Vagina (tissue), 2 donors: ENCODE measurements at regions not wholly inside any gene's neighbourhood (a gene's known extent, or its start where the extent isn't known, plus 50 kb on each side); places are given as distances from the start of the nearest gene placed in this dataset.

Source experiments
- POLR2AphosphoS5 ChIP-seq, 2 donors: sonication (generic); formaldehyde crosslinking; IDR thresholded peaks; one replicate each; pipeline ENCODE4 v1.9.0; 2017; ENCODE audit warnings: antibody characterized with exemption in 2 of 2, mild to moderate bottlenecking in 2 of 2, low read depth in 1 of 2; ENCODE audit not compliant: insufficient read depth in 1 of 2
- TF ChIP-seq, protein P1 (sequence below), 3 experiments: fragments of 450-650 bp in 2 of 3; fragments of 200-600 bp in 1 of 3; sonication (generic) in 1 of 3; IDR thresholded peaks; one replicate each; pipeline ENCODE4 v1.5.1; 2017 to 2019; ENCODE audit warnings: antibody characterized with exemption in 3 of 3, mild to moderate bottlenecking in 2 of 3, moderate library complexity in 2 of 3

DNA sequence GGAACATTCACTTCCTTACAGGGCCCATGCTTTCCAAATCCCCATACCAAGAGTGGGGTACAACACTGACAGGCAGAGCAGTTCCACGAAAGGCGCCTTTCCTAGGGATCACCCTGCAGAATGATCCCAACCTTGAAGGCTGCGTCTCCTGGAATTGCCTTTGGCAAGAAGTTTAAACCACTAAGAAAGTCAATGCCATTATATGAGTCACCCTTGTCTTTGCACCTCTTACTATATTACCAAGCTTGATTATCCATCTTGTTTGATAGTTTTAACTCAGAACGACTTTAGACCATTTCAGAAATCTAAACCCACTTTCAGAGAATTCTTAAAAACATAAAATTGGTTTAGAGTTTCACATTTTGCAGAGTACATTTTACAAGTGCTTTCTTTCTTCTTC lies 282.1 kb downstream of the ARHGAP12 start:
- TF ChIP-seq, protein P1, sequence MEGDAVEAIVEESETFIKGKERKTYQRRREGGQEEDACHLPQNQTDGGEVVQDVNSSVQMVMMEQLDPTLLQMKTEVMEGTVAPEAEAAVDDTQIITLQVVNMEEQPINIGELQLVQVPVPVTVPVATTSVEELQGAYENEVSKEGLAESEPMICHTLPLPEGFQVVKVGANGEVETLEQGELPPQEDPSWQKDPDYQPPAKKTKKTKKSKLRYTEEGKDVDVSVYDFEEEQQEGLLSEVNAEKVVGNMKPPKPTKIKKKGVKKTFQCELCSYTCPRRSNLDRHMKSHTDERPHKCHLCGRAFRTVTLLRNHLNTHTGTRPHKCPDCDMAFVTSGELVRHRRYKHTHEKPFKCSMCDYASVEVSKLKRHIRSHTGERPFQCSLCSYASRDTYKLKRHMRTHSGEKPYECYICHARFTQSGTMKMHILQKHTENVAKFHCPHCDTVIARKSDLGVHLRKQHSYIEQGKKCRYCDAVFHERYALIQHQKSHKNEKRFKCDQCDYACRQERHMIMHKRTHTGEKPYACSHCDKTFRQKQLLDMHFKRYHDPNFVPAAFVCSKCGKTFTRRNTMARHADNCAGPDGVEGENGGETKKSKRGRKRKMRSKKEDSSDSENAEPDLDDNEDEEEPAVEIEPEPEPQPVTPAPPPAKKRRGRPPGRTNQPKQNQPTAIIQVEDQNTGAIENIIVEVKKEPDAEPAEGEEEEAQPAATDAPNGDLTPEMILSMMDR (IDR thresholded peaks at IDR 0.05) = no peak
- no peak for TF ChIP-seq POLR2AphosphoS5 (IDR thresholded peaks at IDR 0.05; ENCODE audit: insufficient read depth in 1 of 2, low read depth in 1 of 2)
